Activated naive CD8-positive, alpha-beta T cell treated with anti-CD3 and anti-CD28 coated beads, Interleukin-2, amount 10 ng/mL, durations not matched to agents 7 days and 5 days (primary cell): ENCODE measurements at regions not wholly inside any gene's neighbourhood (a gene's known extent, or its start where the extent isn't known, plus 50 kb on each side); places are given as distances from the start of the nearest gene placed in this dataset.

ENCODE experiments used
- ATAC-seq: fragments of 150-1000 bp; cut with Tn5 transposase; one replicate; pipeline ENCODE4 v1.10.0; 2021; ENCODE audit warnings: low read depth, moderate library complexity
- POLR2A ChIA-PET: fragments of 350-600 bp; sonication (Branson Sonifier 250); formaldehyde crosslinking; loops from one replicate; lab custom pipeline; 2021; ENCODE audit warnings: antibody characterized with exemption; lab: Charles Lee
- DNase-seq: peaks from one replicate; pipeline ENCODE4 v3.0.0; 2021
- H3K27ac Mint-ChIP-seq: one replicate; pipeline ENCODE4 v1.8.0; 2022; ENCODE audit warnings: mild to moderate bottlenecking, mixed read lengths
- H3K27me3 Mint-ChIP-seq: one replicate; pipeline ENCODE4 v1.8.0; 2022; ENCODE audit warnings: mild to moderate bottlenecking, moderate library complexity, mixed read lengths
- H3K36me3 Mint-ChIP-seq: one replicate; pipeline ENCODE4 v1.8.0; 2021; ENCODE audit warnings: mild to moderate bottlenecking, mixed read lengths
- H3K4me1 Mint-ChIP-seq: one replicate; pipeline ENCODE4 v1.8.0; 2021; ENCODE audit warnings: mixed read lengths
- H3K4me3 Mint-ChIP-seq: one replicate; pipeline ENCODE4 v1.8.0; 2022; ENCODE audit warnings: mild to moderate bottlenecking, moderate library complexity, mixed read lengths
- H3K9me3 Mint-ChIP-seq: one replicate; pipeline ENCODE4 v1.8.0; 2021; ENCODE audit warnings: mixed read lengths

DNA sequence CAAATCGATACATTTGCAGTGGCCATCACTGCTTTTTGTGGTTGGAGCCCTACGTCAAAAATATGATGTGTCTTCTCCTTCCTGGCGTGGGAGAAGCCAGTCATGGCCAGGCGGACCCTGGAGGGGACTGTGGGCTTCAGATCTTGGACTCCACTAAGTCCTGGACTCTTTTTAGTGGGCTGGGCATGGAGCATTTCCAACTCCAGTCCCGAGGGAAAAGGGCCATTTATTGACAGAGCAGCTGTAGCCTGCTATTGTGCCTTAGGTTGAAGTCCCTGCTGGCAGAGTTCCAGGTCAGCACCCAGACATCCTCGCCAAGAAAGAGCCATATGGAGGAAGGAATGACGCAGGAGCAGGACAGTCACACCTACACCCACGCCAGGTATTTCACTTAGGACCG, 179.2 kb upstream of the ZNF507 start:
- Mint-ChIP-seq H3K27ac (no peak overlapping the region), H3K4me3 (no peak overlapping the region), H3K4me1 (no peaks in the 10 kb centered on the region), H3K9me3 (no peaks in the 10 kb centered on the region), H3K36me3 (no peaks in the 10 kb centered on the region), H3K27me3 (no peaks in the 10 kb centered on the region)
- POLR2A ChIA-PET, result no interaction called here
- ATAC-seq (no peak), DNase-seq (no peak)

- no peak overlapping the region for H3K27ac Mint-ChIP-seq
- POLR2A ChIA-PET, result no interaction called here
Measured at GRCh38 chr19:32168111-32168510, 177.3 kb upstream of the ZNF507 start.

DNA sequence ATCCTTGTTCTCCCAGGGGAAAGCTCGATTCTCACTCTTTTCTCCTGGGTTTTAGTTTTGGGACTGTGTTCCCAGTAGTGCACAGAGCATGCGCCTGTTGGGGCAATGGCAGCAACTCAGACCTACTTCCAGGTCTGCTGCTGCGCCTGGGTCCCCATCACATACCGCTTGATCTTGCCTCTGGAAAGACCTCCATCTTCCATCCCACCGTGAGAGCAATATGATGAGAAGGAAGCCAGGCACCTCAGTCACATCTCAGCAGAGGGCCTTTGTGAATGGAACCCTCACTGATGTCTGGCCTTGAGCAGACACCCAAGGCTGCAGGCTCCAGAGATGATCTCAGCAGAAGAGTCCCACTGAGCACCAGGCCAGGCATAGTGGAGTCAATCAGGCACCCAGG, 176.8 kb upstream of the ZNF507 start:
- H3K9me3 Mint-ChIP-seq, result no peaks in the 10 kb centered on the region
- H3K27ac Mint-ChIP-seq, result no peak overlapping the region
- H3K36me3 Mint-ChIP-seq, result no peaks in the 10 kb centered on the region
- no peak for DNase-seq
- no peak overlapping the region for H3K4me3 Mint-ChIP-seq
- POLR2A ChIA-PET, result no interaction called here
- H3K27me3 Mint-ChIP-seq, result no peaks in the 10 kb centered on the region
- no peak for ATAC-seq
- no peaks in the 10 kb centered on the region for H3K4me1 Mint-ChIP-seq

More at GRCh38 chr19:32168111-32168510, 177.3 kb upstream of the ZNF507 start:
- no peak for DNase-seq
- Mint-ChIP-seq H3K4me3 (no peak overlapping the region), H3K9me3 (no peaks in the 10 kb centered on the region), H3K36me3 (no peaks in the 10 kb centered on the region), H3K27me3 (no peaks in the 10 kb centered on the region), H3K4me1 (no peaks in the 10 kb centered on the region)
- no peak for ATAC-seq

- Mint-ChIP-seq H3K4me3 (no peak overlapping the region), H3K4me1 (no peaks in the 10 kb centered on the region), H3K27me3 (no peaks in the 10 kb centered on the region), H3K36me3 (no peaks in the 10 kb centered on the region), H3K27ac (no peak overlapping the region), H3K9me3 (no peaks in the 10 kb centered on the region)
- POLR2A ChIA-PET, result no interaction called here
- no peak for ATAC-seq
- no peak for DNase-seq
Measured at GRCh38 chr19:32171719-32172151, 173.7 kb upstream of the ZNF507 start.

DNA sequence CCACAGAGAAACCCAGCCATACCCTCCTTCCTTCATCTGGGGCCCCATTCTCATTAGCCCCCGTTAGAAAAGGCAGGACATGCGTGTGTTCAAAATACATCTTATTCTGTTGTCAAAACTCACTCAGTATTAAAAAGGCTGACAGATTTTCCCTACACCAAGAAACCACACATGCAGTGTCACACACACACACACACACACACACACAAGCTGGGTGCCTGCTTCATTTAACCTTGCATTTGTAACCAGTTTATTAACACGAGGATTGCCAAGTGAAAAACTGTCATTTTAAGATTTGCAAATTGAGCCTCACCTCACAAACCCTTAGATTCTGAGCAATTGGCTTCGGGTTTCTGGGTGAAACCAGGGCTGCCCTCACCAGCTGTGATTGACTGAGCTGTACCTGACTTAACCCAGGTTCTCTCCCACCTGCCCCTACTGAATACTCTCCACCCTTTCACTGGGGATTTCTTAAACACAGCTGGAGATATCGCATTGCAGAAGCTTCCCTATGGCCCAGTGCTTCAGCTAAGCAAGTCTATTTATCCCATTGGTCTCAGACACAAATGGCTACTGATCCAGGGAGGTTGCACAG, 172.7 kb upstream of the ZNF507 start:
- Mint-ChIP-seq H3K9me3 (no peaks in the 10 kb centered on the region), H3K4me1 (no peaks in the 10 kb centered on the region), H3K36me3 (no peaks in the 10 kb centered on the region), H3K27me3 (no peaks in the 10 kb centered on the region), H3K27ac (no peak overlapping the region), H3K4me3 (no peak overlapping the region)
- POLR2A ChIA-PET, result no interaction called here
- DNase-seq (no peak), ATAC-seq (no peak)

DNA sequence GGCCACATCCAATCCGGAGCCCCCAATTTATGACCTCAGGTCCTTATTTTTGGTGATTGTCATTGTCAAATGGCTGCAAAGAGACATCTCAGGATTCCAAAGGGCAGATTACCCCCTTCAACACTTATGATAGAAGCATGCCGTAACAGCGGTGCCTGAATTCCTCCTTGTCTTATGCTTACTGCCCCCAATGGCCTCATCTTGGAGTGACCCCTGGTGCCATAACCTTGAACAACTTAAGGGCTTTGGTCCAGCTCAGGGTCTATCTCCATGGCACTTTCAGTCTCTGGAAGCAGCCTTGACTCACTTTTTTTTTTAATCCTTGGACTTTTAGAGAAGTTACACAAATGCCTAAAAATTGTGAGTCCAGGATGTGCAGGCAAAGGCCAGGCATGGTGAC, 171.6 kb upstream of the ZNF507 start:
- ATAC-seq (no peak), DNase-seq (no peak)
- Mint-ChIP-seq H3K4me3 (no peak overlapping the region), H3K9me3 (no peaks in the 10 kb centered on the region), H3K4me1 (no peaks in the 10 kb centered on the region), H3K27ac (no peak overlapping the region), H3K27me3 (no peaks in the 10 kb centered on the region), H3K36me3 (no peaks in the 10 kb centered on the region)
- POLR2A ChIA-PET, result no interaction called here

DNA sequence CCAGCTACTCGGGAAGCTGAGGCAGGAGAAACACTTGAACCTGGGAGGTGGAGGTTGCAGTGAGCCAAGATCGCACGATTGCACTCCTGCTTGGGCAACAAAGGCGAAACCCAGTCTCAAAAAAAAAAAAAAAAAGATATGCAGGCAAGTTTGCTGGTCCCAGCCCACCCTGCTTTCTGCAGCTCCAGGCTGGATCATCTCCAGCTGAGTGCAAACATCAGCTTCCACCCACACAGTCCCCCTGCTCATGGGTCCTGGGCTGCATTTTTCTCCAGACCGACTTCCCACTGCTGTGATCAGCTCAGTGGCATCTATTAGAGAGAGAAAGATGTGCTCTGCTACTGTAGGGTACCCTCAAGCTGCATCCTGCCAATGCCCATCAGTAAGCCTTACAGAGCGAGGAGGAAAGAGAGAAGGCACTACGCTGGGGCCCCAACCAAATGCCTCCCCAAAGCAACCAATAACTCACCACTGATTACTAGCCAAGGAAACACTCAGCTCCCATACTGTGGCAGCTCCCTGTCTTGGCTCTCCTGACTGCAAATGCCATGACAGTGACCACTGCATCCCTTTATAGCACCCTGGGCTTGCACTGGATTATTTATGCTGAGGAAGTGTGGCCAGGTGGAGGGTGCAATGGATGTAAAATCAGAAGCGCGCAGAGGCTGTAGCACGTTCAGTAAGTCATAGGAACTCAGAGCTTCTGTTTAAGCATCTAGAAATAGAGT, 170.9 kb upstream of the ZNF507 start:
- H3K9me3 Mint-ChIP-seq, result no peaks in the 10 kb centered on the region

GRCh38 chr19:32176591-32176990, 168.8 kb upstream of the ZNF507 start:
- no peak overlapping the region for H3K4me3 Mint-ChIP-seq
- POLR2A ChIA-PET, result no interaction called here
- H3K4me1 Mint-ChIP-seq, result no peaks in the 10 kb centered on the region

More for the DNA sequence above, 170.9 kb upstream of the ZNF507 start:
- no peak for DNase-seq
- H3K27me3 Mint-ChIP-seq, result no peaks in the 10 kb centered on the region
- no peaks in the 10 kb centered on the region for H3K36me3 Mint-ChIP-seq
- POLR2A ChIA-PET, result no interaction called here
- H3K4me1 Mint-ChIP-seq, result no peaks in the 10 kb centered on the region
- H3K4me3 Mint-ChIP-seq, result no peak overlapping the region
- no peak for ATAC-seq
- no peak overlapping the region for H3K27ac Mint-ChIP-seq

DNA sequence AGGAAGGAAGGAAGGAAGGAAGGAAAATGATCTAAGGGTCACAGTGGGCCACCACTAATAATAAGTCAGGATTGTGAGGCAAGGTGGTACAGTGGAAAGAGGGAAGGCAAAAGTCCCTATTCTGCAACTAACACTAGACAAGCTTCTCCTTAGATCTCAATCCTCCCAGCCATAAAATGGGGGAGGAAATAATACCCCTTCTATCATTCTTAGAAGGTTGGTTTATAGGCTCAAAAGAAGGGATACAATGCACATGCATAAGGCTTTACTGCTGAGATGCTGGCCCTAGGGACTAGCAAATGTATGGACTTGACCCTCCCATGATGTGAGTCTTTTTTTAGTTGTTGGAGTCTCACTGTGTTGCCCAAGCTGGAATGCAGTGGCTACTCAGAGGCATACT, 167.7 kb upstream of the ZNF507 start:
- H3K27ac Mint-ChIP-seq, result no peak overlapping the region
- no peaks in the 10 kb centered on the region for H3K4me1 Mint-ChIP-seq
- DNase-seq (no peak), ATAC-seq (no peak)
- POLR2A ChIA-PET, result no interaction called here
- H3K4me3 Mint-ChIP-seq, result no peak overlapping the region
- no peaks in the 10 kb centered on the region for H3K9me3 Mint-ChIP-seq
- no peaks in the 10 kb centered on the region for H3K36me3 Mint-ChIP-seq
- H3K27me3 Mint-ChIP-seq, result no peaks in the 10 kb centered on the region

More at GRCh38 chr19:32176591-32176990, 168.8 kb upstream of the ZNF507 start:
- no peak overlapping the region for H3K27ac Mint-ChIP-seq
- H3K9me3 Mint-ChIP-seq, result no peaks in the 10 kb centered on the region
- DNase-seq, result no peak
- ATAC-seq, result no peak
- H3K27me3 Mint-ChIP-seq, result no peaks in the 10 kb centered on the region
- H3K36me3 Mint-ChIP-seq, result no peaks in the 10 kb centered on the region

DNA sequence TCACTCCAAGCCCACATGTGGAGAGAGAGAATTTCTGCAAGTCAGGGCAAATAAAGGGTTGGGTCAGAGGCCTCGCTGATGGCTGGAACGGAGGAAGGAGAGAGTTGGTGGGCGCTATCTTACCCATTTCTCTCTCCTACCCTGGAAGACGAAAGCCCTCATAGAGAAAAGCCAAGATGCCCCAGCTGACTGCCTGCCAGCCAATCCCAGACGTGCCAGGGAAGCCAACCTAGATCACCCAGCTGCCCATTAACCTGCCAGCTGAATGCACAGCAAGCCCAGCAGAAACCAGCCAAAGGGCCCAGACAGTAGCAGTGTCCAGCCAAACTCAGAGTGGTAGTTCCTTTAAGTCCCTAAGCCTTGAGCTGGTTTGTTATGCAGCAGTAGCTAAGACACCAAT, 167.0 kb upstream of the ZNF507 start:
- POLR2A ChIA-PET, result no interaction called here
- no peak overlapping the region for H3K27ac Mint-ChIP-seq
- no peak for DNase-seq
- H3K36me3 Mint-ChIP-seq, result no peaks in the 10 kb centered on the region
- ATAC-seq, result no peak
- no peak overlapping the region for H3K4me3 Mint-ChIP-seq
- H3K27me3 Mint-ChIP-seq, result no peaks in the 10 kb centered on the region
- no peaks in the 10 kb centered on the region for H3K4me1 Mint-ChIP-seq
- peaks cover under 1% of the 10 kb centered on the region for H3K9me3 Mint-ChIP-seq

GRCh38 chr19:32178956-32179355, 166.5 kb upstream of the ZNF507 start:
- no peak for DNase-seq
- Mint-ChIP-seq H3K9me3 (peaks cover 2% of the 10 kb centered on the region), H3K4me3 (no peak overlapping the region), H3K27ac (no peak overlapping the region), H3K27me3 (no peaks in the 10 kb centered on the region), H3K36me3 (no peaks in the 10 kb centered on the region), H3K4me1 (no peaks in the 10 kb centered on the region)
- ATAC-seq, result no peak
- POLR2A ChIA-PET, result no interaction called here

GRCh38 chr19:32181216-32181920, 164.0 kb upstream of the ZNF507 start:
- no peaks in the 10 kb centered on the region for H3K4me1 Mint-ChIP-seq
- no peak overlapping the region for H3K4me3 Mint-ChIP-seq
- no peak overlapping the region for H3K27ac Mint-ChIP-seq
- H3K9me3 Mint-ChIP-seq, result peaks cover 2% of the 10 kb centered on the region
- H3K36me3 Mint-ChIP-seq, result no peaks in the 10 kb centered on the region
- no peak for ATAC-seq
- no peak for DNase-seq
- H3K27me3 Mint-ChIP-seq, result no peaks in the 10 kb centered on the region
- POLR2A ChIA-PET, result no interaction called here

GRCh38 chr19:32186542-32187330, 158.7 kb upstream of the ZNF507 start:
- Mint-ChIP-seq H3K36me3 (no peaks in the 10 kb centered on the region), H3K4me1 (no peaks in the 10 kb centered on the region), H3K27me3 (peaks cover 1% of the 10 kb centered on the region), H3K4me3 (no peak overlapping the region), H3K9me3 (peaks cover 2% of the 10 kb centered on the region), H3K27ac (no peak overlapping the region)
- ATAC-seq (no peak), DNase-seq (no peak)
- POLR2A ChIA-PET, result no interaction called here
